Middle frontal gyrus (tissue), 1 donor: ENCODE measurements at regions not wholly inside any gene's neighbourhood (a gene's known extent, or its start where the extent isn't known, plus 50 kb on each side); places are given as distances from the start of the nearest gene placed in this dataset.

Source experiments
- DNase-seq: peaks from one replicate; pipeline ENCODE4 v3.0.0-alpha.2; 2015; ENCODE audit warnings: low spot score; ENCODE audit errors: extremely low spot score

- DNase-seq: no peak
These were observed 643.1 kb downstream of the SLC4A3 start for GRCh38 chr2:220270481-220271070.

GRCh38 chr2:220272656-220273055 lies 645.2 kb downstream of the SLC4A3 start:
- no peak for DNase-seq

GRCh38 chr2:220273082-220273481 lies 645.7 kb downstream of the SLC4A3 start:
- DNase-seq: no peak

GRCh38 chr2:220275454-220275853 lies 648.0 kb downstream of the SLC4A3 start:
- no peak for DNase-seq

- DNase-seq: no peak
These were observed 649.5 kb downstream of the SLC4A3 start for GRCh38 chr2:220276741-220277444.

- no peak for DNase-seq
These were observed 650.1 kb downstream of the SLC4A3 start for GRCh38 chr2:220277445-220277975.

GRCh38 chr2:220278022-220278421 lies 650.6 kb downstream of the SLC4A3 start:
- DNase-seq: no peak

- no peak for DNase-seq
These were observed 651.9 kb downstream of the SLC4A3 start for GRCh38 chr2:220279372-220279771.

GRCh38 chr2:220279840-220280239 lies 652.4 kb downstream of the SLC4A3 start:
- DNase-seq: no peak

GRCh38 chr2:220280736-220281135 lies 653.3 kb downstream of the SLC4A3 start:
- no peak for DNase-seq

GRCh38 chr2:220281771-220282170 lies 654.3 kb downstream of the SLC4A3 start:
- no peak for DNase-seq

GRCh38 chr2:220282236-220282635 lies 654.8 kb downstream of the SLC4A3 start:
- DNase-seq: no peak

- no peak for DNase-seq
These were observed 666.5 kb downstream of the SLC4A3 start for GRCh38 chr2:220293966-220294365.

GRCh38 chr2:220296174-220296573 lies 668.7 kb downstream of the SLC4A3 start:
- DNase-seq: no peak

- no peak for DNase-seq
These were observed 669.7 kb downstream of the SLC4A3 start for GRCh38 chr2:220297093-220297492.

GRCh38 chr2:220300806-220301205 lies 673.4 kb downstream of the SLC4A3 start:
- no peak for DNase-seq

- DNase-seq: no peak
These were observed 675.3 kb downstream of the SLC4A3 start for GRCh38 chr2:220302756-220303155.

GRCh38 chr2:220309215-220309614 lies 681.8 kb downstream of the SLC4A3 start:
- DNase-seq: no peak

GRCh38 chr2:220310451-220310861 lies 683.0 kb downstream of the SLC4A3 start:
- peak; percentile 60 for DNase-seq

- no peak for DNase-seq
These were observed 687.8 kb downstream of the SLC4A3 start for GRCh38 chr2:220315098-220315823.

GRCh38 chr2:220318037-220318436 lies 690.6 kb downstream of the SLC4A3 start:
- DNase-seq: no peak

- no peak for DNase-seq
These were observed 691.1 kb downstream of the SLC4A3 start for GRCh38 chr2:220318508-220318907.
